ENCODE measurements at regions not wholly inside any gene's neighbourhood (a gene's known extent, or its start where the extent isn't known, plus 50 kb on each side); places are given as distances from the start of the nearest gene placed in this dataset.

DNA sequence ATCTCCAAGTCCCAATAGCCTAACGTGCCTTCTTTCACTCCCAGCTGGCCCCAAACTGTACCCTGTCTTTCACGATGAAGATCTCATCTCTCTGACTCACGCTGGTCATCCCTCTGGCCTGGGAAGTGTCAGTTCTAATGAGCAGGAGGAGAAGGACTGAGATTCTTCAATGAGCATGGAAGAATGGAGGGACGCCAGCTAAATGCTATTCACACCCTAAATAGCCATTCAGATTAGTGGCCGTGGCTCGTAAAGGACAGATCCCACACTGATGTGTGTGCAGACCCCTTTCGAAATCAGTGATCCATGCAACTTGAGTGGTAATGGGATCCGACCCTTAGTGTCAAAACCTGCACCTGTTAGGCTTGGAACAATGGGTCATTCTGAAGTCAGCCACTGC lies 75.9 kb upstream of the SMYD2 start:
- no peak for TF ChIP-seq CTCF (IDR thresholded peaks at IDR 0.05; ENCODE audit: low read depth, low read length)
- no peak overlapping the region for H3K4me3 ChIP-seq (ENCODE audit: low read depth, low read length)

DNA sequence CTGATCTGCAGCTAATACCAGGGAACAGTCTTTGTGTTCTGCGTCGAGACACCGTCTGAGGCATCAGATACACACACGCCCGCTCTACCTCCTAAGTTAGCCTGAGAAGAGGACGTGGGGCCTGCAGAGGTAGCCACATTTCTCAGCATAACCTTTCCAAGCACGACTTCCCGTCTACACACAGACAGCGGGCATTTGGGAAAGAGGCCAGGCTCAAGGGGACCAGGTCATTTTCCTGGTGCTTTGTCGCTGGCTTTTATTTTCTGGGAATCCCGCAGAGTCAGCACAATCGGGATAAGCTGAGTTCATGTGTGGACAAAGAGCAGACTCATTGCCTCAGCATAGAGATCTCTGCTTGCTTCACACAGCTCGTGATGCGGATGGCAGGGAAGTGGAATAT lies 72.5 kb upstream of the SMYD2 start:
- H3K4me3 ChIP-seq (ENCODE audit: low read depth, low read length) = no peak overlapping the region
- no peak for TF ChIP-seq CTCF (IDR thresholded peaks at IDR 0.05; ENCODE audit: low read depth, low read length)

DNA sequence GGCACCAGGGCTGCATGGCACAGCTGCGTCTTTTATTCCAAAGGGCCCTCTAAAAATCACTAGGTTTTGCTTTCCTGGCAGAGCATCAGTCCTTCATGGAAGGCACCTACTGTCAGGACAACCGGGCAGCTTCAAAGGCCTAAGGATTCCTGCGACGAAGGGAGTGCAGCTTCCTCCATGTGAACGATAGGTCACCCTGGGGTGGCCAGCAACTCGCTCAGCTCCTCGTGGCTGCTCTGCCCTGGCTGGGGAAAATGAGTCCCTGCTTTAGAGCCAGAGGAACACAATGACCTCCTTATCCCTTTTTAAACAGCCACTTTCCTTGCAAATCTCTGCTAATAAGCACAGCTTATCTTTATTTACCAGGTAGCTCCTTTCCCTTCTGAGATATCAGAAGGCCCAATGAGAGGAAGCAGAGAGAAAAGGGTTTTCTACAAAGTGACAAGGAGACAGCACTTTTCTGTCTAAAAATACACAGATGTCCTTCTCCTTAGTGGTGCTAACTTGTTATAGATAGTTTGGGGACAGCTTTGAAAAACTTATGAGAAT lies 71.6 kb upstream of the SMYD2 start:
- no peak for TF ChIP-seq CTCF (IDR thresholded peaks at IDR 0.05; ENCODE audit: low read depth, low read length)

DNA sequence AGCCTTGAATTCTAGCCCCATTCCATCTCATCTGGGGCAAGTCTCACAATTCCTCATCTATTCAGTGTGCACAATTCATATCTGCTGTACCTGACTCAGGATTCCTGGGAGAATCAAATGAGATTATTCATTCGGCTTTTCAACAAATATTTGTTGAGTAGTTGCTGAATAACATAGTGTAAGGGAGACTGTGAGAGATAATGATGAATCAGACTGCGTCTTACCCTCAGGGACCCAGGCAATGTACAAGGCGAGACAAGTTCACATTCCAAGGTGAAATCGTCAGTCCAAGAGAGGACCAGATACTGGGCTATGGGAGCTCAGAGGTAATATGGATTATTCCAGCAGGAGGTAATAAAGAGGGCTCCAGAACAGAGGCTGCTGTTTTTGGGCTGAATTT lies 67.8 kb upstream of the SMYD2 start:
- TF ChIP-seq CTCF (IDR thresholded peaks at IDR 0.05; ENCODE audit: low read depth, low read length) = no peak

More for the DNA sequence above, 71.6 kb upstream of the SMYD2 start:
- H3K4me3 ChIP-seq (ENCODE audit: low read depth, low read length) = no peak overlapping the region

DNA sequence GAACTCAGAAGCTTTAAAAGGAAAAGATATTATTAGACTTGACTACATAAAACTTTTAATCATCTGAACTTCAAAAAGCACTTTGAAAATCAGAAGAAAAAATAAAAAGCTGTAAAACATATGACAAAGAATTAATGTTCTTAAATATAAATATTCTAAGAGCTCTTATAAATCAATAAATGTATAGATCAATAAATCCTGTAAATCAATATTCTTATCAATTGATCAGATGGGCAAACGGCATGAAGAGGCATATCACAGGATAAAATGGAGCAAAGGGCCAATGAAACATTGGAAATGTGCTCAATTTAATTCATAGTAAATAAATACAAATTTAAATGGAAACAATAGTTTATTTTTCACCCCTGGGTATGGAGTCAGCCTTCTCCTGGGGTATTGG lies 66.1 kb upstream of the SMYD2 start:
- no peak for TF ChIP-seq CTCF (IDR thresholded peaks at IDR 0.05; ENCODE audit: low read depth, low read length)
- H3K4me3 ChIP-seq (ENCODE audit: low read depth, low read length) = no peak overlapping the region

More for the DNA sequence above, 67.8 kb upstream of the SMYD2 start:
- no peak overlapping the region for H3K4me3 ChIP-seq (ENCODE audit: low read depth, low read length)

DNA sequence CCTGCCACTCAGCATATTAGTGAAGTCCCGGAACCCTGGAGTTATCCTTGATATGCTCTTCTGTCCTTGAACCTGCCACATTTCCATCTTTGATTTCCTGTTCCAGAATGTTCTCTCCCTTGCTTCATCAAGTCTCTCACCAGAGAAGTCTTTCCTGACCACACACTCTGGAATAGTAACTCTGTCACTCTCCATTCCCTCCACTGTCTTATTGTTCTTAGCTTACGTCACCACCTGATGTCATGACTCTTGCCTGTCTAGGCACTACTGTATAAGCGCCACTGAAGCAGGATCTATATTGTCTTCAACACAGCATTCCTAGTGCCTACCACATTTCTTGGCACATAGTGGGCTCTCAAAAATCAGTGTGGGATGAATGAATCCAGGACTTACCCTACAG lies 65.4 kb upstream of the SMYD2 start:
- H3K4me3 ChIP-seq (ENCODE audit: low read depth, low read length) = no peak overlapping the region
- TF ChIP-seq CTCF (IDR thresholded peaks at IDR 0.05; ENCODE audit: low read depth, low read length) = no peak

DNA sequence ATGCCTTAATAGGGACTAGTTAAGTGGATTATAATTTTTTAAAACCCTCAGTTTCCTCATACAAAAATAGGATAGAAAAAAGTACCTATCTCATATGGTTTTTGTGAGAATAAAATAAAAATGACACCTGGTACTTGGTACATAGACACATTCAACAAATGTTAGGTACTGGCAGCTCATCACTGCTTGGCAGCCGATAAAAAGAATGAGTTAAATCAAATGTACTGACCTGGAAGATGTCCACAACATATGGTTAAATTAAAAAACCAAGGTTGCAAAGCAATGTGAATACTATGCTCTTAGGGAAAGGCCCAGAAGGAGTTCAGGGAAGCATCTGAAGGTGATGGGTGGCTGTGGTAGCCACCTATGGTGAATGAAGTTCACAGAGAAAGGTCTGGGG lies 64.9 kb upstream of the SMYD2 start:
- TF ChIP-seq CTCF (IDR thresholded peaks at IDR 0.05; ENCODE audit: low read depth, low read length) = no peak
- H3K4me3 ChIP-seq (ENCODE audit: low read depth, low read length) = no peak overlapping the region

Data from WI38 (cell line).